ENCODE measurements at regions not wholly inside any gene's neighbourhood (a gene's known extent, or its start where the extent isn't known, plus 50 kb on each side); places are given as distances from the start of the nearest gene placed in this dataset.

DNA sequence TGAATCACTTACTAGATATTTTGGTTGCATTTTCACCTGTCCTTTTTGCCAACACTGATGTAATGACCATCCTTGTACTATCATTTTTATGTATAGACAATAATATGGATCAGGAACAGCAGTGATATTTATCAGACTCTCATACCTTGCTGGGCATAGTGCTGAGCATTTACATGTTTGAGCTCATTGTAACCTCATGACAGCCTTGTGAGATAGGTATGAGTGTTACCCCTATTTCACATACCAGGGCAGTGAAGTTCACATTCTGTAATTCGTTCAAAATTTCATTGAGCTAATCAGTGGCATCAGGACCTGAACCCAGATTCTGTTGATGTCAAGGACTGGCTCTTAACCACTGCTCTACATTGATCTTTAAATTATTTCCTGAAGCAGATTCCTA is 221.5 kb upstream of the TBL1XR1 start:
- Histone ChIP-seq H3K27ac (no peak overlapping the region), H3K9me3 (no peaks in the 10 kb centered on the region), H3K4me1 (peaks cover 24 to 34% of the 10 kb centered on the region in 2 donors), H3K27me3 (no peaks in the 10 kb centered on the region), H3K4me3 (no peak overlapping the region), H3K36me3 (no peaks in the 10 kb centered on the region)
- no peak for DNase-seq
- in situ Hi-C loops (cut with MboI; ENCODE audit: low sequenced_read_pairs in 4 of 4) = no loop called here
- TF ChIP-seq, protein P1, sequence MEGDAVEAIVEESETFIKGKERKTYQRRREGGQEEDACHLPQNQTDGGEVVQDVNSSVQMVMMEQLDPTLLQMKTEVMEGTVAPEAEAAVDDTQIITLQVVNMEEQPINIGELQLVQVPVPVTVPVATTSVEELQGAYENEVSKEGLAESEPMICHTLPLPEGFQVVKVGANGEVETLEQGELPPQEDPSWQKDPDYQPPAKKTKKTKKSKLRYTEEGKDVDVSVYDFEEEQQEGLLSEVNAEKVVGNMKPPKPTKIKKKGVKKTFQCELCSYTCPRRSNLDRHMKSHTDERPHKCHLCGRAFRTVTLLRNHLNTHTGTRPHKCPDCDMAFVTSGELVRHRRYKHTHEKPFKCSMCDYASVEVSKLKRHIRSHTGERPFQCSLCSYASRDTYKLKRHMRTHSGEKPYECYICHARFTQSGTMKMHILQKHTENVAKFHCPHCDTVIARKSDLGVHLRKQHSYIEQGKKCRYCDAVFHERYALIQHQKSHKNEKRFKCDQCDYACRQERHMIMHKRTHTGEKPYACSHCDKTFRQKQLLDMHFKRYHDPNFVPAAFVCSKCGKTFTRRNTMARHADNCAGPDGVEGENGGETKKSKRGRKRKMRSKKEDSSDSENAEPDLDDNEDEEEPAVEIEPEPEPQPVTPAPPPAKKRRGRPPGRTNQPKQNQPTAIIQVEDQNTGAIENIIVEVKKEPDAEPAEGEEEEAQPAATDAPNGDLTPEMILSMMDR (IDR thresholded peaks at IDR 0.05 in 4 of 5, conservative IDR thresholded peaks at IDR 0.05 in 1 of 5) = no peak
- TF ChIP-seq POLR2A (IDR thresholded peaks at IDR 0.05) = no peak
- intact Hi-C loops (cut with DNase I; ENCODE audit: low total_unique reads) = no loop called here
- no peak for ATAC-seq

DNA sequence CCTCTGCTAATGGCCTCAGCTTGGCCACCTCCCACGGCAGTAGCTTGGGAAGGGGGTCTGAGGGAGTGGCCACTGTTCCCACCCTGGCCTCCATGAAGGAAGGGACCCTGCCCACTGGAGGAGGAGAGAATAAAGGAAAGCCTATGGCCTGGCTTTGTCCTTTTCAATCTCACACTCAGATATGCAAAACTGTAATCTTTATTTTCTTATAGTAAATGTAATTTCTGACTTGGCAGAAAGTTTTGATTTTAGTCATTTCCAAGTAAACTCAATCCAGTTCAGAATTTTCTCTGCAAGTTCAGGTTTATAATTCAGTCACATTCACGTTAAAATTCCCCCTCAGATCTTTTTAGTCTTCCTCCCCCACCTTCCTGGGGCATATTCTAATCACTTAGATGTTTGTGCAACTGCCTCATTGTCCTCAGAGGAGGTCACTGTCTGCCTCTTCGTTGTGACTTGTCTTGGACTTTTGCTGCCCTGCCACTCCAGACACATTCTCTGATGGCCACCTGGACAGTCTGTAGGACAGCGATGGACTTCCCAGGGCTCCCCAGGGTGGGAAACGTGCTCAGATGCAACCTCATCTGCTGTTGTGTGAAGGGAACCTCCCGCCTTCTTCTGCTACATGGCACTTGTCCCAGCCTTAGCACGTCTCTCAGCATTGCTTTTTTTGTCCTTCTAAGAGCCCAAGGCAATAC is 222.8 kb upstream of the TBL1XR1 start:
- no peaks in the 10 kb centered on the region for H3K27me3 ChIP-seq
- no peak overlapping the region for H3K4me3 ChIP-seq
- intact Hi-C loops (cut with DNase I; ENCODE audit: low total_unique reads) (no loop called here), in situ Hi-C loops (cut with MboI; ENCODE audit: low sequenced_read_pairs in 4 of 4) (no loop called here)
- no peaks in the 10 kb centered on the region for H3K9me3 ChIP-seq
- no peak for TF ChIP-seq POLR2A (IDR thresholded peaks at IDR 0.05)
- TF ChIP-seq, protein P1 (IDR thresholded peaks at IDR 0.05 in 4 of 5, conservative IDR thresholded peaks at IDR 0.05 in 1 of 5) = no peak
- no peak overlapping the region for H3K27ac ChIP-seq
- no peaks in the 10 kb centered on the region for H3K36me3 ChIP-seq
- H3K4me1 ChIP-seq = peaks cover 24 to 34% of the 10 kb centered on the region in 2 donors
- DNase-seq = no peak
- peak in 1 of 2 donors; percentile 31 for ATAC-seq

DNA sequence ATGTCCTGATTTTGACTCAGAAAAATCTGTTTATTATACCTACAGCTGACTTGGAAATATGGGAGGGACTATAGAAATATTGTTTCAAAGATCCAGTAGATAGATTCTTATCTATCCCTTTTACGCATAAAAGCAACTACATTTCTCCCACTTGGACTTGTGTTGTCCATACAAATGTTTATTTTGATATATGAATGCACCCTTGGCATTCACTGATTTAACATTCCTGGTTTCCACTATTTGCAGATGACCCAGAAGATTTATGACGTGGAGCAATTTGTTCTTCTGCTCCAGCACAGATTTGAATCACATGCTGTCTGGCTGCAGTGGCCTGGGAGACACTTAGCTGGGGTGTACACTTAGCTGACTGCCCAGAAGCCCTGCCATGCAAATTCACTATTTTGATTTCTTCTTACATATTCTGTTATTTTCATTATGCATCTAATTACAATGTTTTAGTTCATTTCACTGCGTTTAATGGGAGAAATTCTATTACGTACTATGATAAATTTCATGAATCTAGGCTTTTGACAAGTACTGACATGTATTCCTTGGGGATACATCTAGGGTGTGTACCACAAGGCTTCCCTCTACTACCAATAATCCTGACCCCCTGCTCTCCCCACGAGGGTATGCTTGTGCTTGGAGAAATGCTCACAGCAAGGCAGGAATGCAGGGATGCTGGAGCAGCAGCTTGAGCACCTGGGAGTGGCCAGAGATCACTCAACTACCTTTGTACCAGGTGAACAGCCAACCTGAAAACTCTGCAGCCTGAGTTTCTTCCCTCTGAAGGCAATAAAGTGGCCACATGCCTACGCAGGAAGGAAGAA is 223.6 kb upstream of the TBL1XR1 start:
- peak overlapping the region in 1 of 4 donors; percentile 13 for H3K27ac ChIP-seq
- peaks cover 24 to 34% of the 10 kb centered on the region in 2 donors for H3K4me1 ChIP-seq
- peak; percentile 57 to 68 for ATAC-seq

DNA sequence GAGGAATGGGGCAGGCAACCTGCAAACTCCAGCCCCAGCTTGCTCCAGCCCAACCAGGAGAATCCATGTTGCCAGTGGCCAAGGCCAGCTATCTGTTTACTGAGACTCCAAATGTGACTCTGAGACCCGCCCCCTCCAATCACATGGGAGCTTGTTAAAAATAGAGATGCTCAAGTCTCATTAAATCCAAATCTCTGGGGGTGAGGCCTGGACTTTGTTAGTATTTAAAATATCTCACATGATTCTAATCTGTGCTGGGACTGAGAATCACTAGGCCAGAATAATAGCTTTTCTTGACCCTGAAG is 224.2 kb upstream of the TBL1XR1 start:
- Histone ChIP-seq H3K9me3 (no peaks in the 10 kb centered on the region), H3K27me3 (no peaks in the 10 kb centered on the region), H3K4me3 (no peak overlapping the region), H3K4me1 (peaks cover 24 to 33% of the 10 kb centered on the region in 2 donors), H3K36me3 (no peaks in the 10 kb centered on the region), H3K27ac (peak overlapping the region in 1 of 4 donors; percentile 13)
- DNase-seq (no peak), ATAC-seq (no peak)
- intact Hi-C loops (cut with DNase I; ENCODE audit: low total_unique reads) (no loop called here), in situ Hi-C loops (cut with MboI; ENCODE audit: low sequenced_read_pairs in 4 of 4) (no loop called here)
- TF ChIP-seq, protein P1 (IDR thresholded peaks at IDR 0.05 in 4 of 5, conservative IDR thresholded peaks at IDR 0.05 in 1 of 5) = no peak
- no peak for TF ChIP-seq POLR2A (IDR thresholded peaks at IDR 0.05)

More for the DNA sequence above, 223.6 kb upstream of the TBL1XR1 start:
- H3K36me3 ChIP-seq = no peaks in the 10 kb centered on the region
- no peak overlapping the region for H3K4me3 ChIP-seq
- H3K9me3 ChIP-seq = no peaks in the 10 kb centered on the region
- in situ Hi-C loops (cut with MboI; ENCODE audit: low sequenced_read_pairs in 4 of 4) (no loop called here), intact Hi-C loops (cut with DNase I; ENCODE audit: low total_unique reads) (no loop called here)
- no peaks in the 10 kb centered on the region for H3K27me3 ChIP-seq
- DNase-seq = peak in 1 of 2 donors; percentile 19
- TF ChIP-seq, protein P1 (IDR thresholded peaks at IDR 0.05 in 4 of 5, conservative IDR thresholded peaks at IDR 0.05 in 1 of 5) = no peak
- no peak for TF ChIP-seq POLR2A (IDR thresholded peaks at IDR 0.05)
